Tibial nerve (tissue), 4 donors: ENCODE measurements at regions not wholly inside any gene's neighbourhood (a gene's known extent, or its start where the extent isn't known, plus 50 kb on each side); places are given as distances from the start of the nearest gene placed in this dataset.

Source experiments
- EP300 ChIP-seq, 2 donors: sonication (generic); formaldehyde crosslinking; IDR thresholded peaks; one replicate each; pipeline ENCODE4 v1.6.1; 2017; ENCODE audit warnings: antibody characterized with exemption in 2 of 2, mild to moderate bottlenecking in 1 of 2
- POLR2A ChIP-seq, 2 donors: fragments of 450-650 bp; IDR thresholded peaks; one replicate each; pipeline ENCODE4 v1.6.1; 2017; ENCODE audit warnings: antibody characterized with exemption in 2 of 2, mild to moderate bottlenecking in 2 of 2, moderate library complexity in 2 of 2
- TF ChIP-seq, protein P1 (sequence below), 5 experiments: fragments of 200-600 bp in 3 of 5; fragments of 450-650 bp in 2 of 5; sonication (generic) in 3 of 5; IDR thresholded peaks; one replicate each; pipeline ENCODE4 v1.5.1; 2016 to 2019; ENCODE audit warnings: antibody characterized with exemption in 5 of 5, mild to moderate bottlenecking in 3 of 5, moderate library complexity in 2 of 5

DNA sequence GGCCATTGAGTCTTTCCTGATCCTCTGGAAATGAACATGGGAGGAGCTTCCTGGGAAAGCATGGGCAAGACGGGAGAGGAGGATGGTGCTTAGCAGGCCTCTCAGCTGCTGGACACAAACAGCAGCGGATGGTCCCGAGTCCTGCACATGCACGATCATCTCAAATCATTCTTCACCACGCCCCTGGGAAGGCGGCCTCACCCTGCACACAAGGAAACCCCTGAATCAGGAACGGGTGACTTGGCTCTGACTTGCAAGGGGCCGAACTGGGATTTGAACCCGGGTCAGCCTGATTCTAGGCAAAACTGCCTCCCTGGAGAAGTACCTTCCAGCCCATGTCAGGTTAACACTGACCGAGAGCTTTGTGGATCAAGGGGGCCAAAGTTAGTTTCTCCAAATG, 134.8 kb upstream of the WNT4 start:
- TF ChIP-seq, protein P1, sequence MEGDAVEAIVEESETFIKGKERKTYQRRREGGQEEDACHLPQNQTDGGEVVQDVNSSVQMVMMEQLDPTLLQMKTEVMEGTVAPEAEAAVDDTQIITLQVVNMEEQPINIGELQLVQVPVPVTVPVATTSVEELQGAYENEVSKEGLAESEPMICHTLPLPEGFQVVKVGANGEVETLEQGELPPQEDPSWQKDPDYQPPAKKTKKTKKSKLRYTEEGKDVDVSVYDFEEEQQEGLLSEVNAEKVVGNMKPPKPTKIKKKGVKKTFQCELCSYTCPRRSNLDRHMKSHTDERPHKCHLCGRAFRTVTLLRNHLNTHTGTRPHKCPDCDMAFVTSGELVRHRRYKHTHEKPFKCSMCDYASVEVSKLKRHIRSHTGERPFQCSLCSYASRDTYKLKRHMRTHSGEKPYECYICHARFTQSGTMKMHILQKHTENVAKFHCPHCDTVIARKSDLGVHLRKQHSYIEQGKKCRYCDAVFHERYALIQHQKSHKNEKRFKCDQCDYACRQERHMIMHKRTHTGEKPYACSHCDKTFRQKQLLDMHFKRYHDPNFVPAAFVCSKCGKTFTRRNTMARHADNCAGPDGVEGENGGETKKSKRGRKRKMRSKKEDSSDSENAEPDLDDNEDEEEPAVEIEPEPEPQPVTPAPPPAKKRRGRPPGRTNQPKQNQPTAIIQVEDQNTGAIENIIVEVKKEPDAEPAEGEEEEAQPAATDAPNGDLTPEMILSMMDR (IDR thresholded peaks at IDR 0.05) = no peak
- no peak for TF ChIP-seq EP300 (IDR thresholded peaks at IDR 0.05)
- TF ChIP-seq POLR2A (IDR thresholded peaks at IDR 0.05) = no peak
